ENCODE measurements at regions not wholly inside any gene's neighbourhood (a gene's known extent, or its start where the extent isn't known, plus 50 kb on each side); places are given as distances from the start of the nearest gene placed in this dataset.
"Not testable (repeated sequence)": the region's sequence is repeated elsewhere in the genome, so short reads cannot be mapped to it uniquely, and the experiment has no call there.

DNA sequence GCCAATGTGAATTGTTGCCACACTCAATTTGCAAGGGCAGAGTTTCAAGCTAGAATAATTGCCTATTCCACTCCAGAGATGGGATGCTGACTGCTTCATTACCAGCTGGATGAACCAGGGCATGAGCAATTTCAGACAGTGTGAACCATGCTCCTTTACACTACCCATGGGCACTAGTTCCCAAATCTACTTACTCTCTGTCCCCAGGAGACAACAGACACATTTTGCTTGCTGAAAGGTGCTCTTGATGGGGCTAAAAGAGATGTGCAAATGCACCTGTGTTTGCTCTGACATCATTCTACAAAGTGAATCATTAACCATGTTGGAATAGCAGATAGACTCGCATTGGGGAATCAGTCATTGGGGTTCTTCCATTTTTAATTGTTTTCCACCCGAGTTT is 522.3 kb upstream of the NUDT12 start:
- no peak for TF ChIP-seq CTCF (IDR thresholded peaks at IDR 0.05; ENCODE audit: borderline replicate concordance)
- Histone ChIP-seq H3K27me3 (ENCODE audit: low read depth) (no peaks in the 10 kb centered on the region), H3K36me3 (no peaks in the 10 kb centered on the region), H3K4me3 (no peak overlapping the region), H3K9me3 (replicated peaks) (no peaks in the 10 kb centered on the region), H3K27ac (replicated peaks) (no peak overlapping the region), H3K4me1 (no peaks in the 10 kb centered on the region)
- intact Hi-C loops (cut with micrococcal nuclease), result no loop called here
- DNase-seq, result no peak

GRCh38 chr5:104082754-104083153 is 520.2 kb upstream of the NUDT12 start:
- Histone ChIP-seq H3K27me3 (ENCODE audit: low read depth) (no peaks in the 10 kb centered on the region), H3K4me1 (no peaks in the 10 kb centered on the region), H3K4me3 (no peak overlapping the region), H3K36me3 (no peaks in the 10 kb centered on the region), H3K9me3 (replicated peaks) (no peaks in the 10 kb centered on the region), H3K27ac (replicated peaks) (no peak overlapping the region)
- TF ChIP-seq CTCF (IDR thresholded peaks at IDR 0.05; ENCODE audit: borderline replicate concordance), result no peak
- no peak for DNase-seq
- intact Hi-C loops (cut with micrococcal nuclease), result no loop called here

DNA sequence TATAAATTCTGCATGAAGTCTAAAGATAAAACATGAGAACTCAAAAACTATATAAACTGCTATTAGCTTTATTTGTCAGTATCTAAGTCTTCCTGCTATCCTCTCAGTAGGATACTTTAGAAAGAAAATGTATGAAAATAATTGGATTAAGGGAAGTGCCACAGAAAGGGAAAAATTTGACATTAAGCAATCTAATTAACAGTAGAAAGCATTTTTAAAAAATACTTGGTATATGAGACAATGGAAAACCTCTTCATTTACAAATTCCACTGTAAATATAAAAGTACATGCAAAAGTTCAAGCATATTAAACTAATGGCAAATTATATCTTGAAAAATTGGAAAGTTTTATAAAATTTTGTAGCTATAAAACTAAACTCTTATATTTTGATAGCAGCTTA is 518.6 kb upstream of the NUDT12 start:
- H3K27me3 ChIP-seq (ENCODE audit: low read depth), result no peaks in the 10 kb centered on the region
- no peaks in the 10 kb centered on the region for H3K36me3 ChIP-seq
- DNase-seq, result no peak
- no peak overlapping the region for H3K27ac ChIP-seq (replicated peaks)
- H3K4me3 ChIP-seq, result no peak overlapping the region
- no peaks in the 10 kb centered on the region for H3K4me1 ChIP-seq
- TF ChIP-seq CTCF (IDR thresholded peaks at IDR 0.05; ENCODE audit: borderline replicate concordance), result no peak
- no peaks in the 10 kb centered on the region for H3K9me3 ChIP-seq (replicated peaks)
- intact Hi-C loops (cut with micrococcal nuclease), result no loop called here

GRCh38 chr5:104080646-104081175 is 518.1 kb upstream of the NUDT12 start:
- Histone ChIP-seq H3K4me1 (no peaks in the 10 kb centered on the region), H3K27me3 (ENCODE audit: low read depth) (no peaks in the 10 kb centered on the region), H3K36me3 (no peaks in the 10 kb centered on the region), H3K4me3 (no peak overlapping the region), H3K9me3 (replicated peaks) (no peaks in the 10 kb centered on the region), H3K27ac (replicated peaks) (no peak overlapping the region)
- intact Hi-C loops (cut with micrococcal nuclease), result no loop called here
- DNase-seq, result no peak
- no peak for TF ChIP-seq CTCF (IDR thresholded peaks at IDR 0.05; ENCODE audit: borderline replicate concordance)

DNA sequence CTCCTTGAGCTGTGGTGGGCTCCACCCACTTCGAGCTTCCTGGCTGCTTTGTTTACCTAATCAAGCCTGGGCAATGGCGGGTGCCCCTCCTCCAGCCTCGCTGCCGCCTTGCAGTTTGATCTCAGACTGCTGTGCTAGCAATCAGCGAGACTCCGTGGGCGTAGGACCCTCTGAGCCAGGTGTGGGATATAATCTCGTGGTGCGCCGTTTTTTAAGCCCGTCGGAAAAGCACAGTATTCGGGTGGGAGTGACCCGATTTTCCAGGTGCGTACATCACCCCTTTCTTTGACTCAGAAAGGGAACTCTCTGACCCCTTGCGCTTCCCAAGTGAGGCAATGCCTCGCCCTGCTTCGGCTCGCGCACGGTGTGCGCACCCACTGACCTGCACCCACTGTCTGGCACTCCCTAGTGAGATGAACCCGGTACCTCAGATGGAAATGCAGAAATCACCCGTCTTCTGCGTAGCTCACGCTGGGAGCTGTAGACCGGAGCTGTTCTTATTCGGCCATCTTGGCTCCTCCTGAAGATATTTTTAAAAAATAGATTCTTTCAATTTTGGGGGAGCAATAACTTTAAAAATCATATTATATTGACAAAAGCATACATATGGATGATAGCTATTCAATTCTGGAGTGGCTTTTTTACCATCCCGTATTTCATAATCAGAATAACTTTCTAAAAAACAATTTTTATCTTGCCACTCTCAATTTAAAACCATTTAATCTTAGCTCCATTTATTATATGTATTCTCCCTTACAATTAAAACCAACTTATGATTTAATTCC is 517.5 kb upstream of the NUDT12 start:
- H3K27me3 ChIP-seq (ENCODE audit: low read depth); H3K4me3 ChIP-seq; H3K9me3 ChIP-seq (replicated peaks); H3K4me1 ChIP-seq; intact Hi-C loops (cut with micrococcal nuclease); H3K27ac ChIP-seq (replicated peaks); H3K36me3 ChIP-seq; DNase-seq: not testable (repeated sequence)

- Histone ChIP-seq H3K4me3 (no peak overlapping the region), H3K4me1 (no peaks in the 10 kb centered on the region), H3K27ac (replicated peaks) (no peak overlapping the region), H3K9me3 (replicated peaks) (peaks cover 14% of the 10 kb centered on the region), H3K36me3 (no peaks in the 10 kb centered on the region), H3K27me3 (ENCODE audit: low read depth) (no peaks in the 10 kb centered on the region)
- TF ChIP-seq CTCF (IDR thresholded peaks at IDR 0.05; ENCODE audit: borderline replicate concordance), result no peak
- no peak for DNase-seq
- intact Hi-C loops (cut with micrococcal nuclease), result no loop called here
These were observed 509.3 kb upstream of the NUDT12 start for GRCh38 chr5:104071887-104072286.

Measured in left ventricle myocardium inferior (tissue), 1 donor.